ENCODE measurements at regions not wholly inside any gene's neighbourhood (a gene's known extent, or its start where the extent isn't known, plus 50 kb on each side); places are given as distances from the start of the nearest gene placed in this dataset.

DNA sequence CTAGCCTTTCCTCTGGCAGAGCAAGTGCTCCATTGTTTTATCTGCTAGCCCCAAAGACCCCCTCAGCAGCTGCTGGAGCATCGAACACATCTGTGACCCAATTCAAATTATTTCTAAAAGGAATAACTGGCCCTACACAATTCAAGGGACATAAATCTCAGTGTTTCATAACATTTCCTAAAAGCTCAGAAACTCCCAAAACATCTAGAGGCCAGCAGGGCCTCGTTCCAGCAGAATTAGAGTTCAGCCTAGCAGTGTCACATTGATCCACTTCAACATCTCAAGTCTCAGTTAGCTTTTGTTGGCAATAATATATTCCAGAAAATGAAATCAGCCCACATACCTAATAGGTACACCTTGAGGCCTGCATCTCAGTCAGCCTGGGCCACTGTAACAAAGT is 179.1 kb downstream of the ETAA1 start:
- RAD21 ChIA-PET (ENCODE audit: low non-redundant PET in 1 of 2, low total read pairs in 2 of 2, uncharacterized antibody in 2 of 2, unreplicated experiment in 2 of 2), result no interaction called here
- POLR2A ChIA-PET, result no interaction called here
- DNase-seq (ENCODE audit: low read depth, low spot score), result no peak
- no peak overlapping the region for H3K9ac ChIP-seq (ENCODE audit: low read length)
- H3K4me1 ChIP-seq (ENCODE audit: control insufficient read depth in 1 of 2, insufficient read depth in 2 of 2, low read length in 2 of 2), result no peaks in the 10 kb centered on the region
- no peak overlapping the region for H2AFZ ChIP-seq (ENCODE audit: low read depth, low read length, poor library complexity, severe bottlenecking)
- H3K9me3 ChIP-seq (ENCODE audit: control insufficient read depth in 1 of 2, insufficient read depth in 1 of 2, low read depth in 1 of 2, low read length in 2 of 2), result no peaks in the 10 kb centered on the region
- no peaks in the 10 kb centered on the region for H4K20me1 ChIP-seq (ENCODE audit: insufficient read depth)
- no peak overlapping the region for H3K4me3 ChIP-seq (replicated peaks in 1 of 2; ENCODE audit: low read depth in 1 of 2, low read length in 2 of 2)
- intact Hi-C loops (cut with micrococcal nuclease), result no loop called here
- H3K27me3 ChIP-seq (ENCODE audit: insufficient read depth, low read length), result no peaks in the 10 kb centered on the region
- no peak overlapping the region for H3K27ac ChIP-seq (ENCODE audit: low read depth, low read length)
- no TSS peak for BruUV-seq (replicated peaks)
- no peak overlapping the region for H3K4me2 ChIP-seq (ENCODE audit: low read length)
- no peaks in the 10 kb centered on the region for H3K36me3 ChIP-seq (ENCODE audit: control insufficient read depth in 1 of 2, insufficient read depth in 2 of 2, low read length in 2 of 2)
- no peaks in the 10 kb centered on the region for H3K79me2 ChIP-seq (ENCODE audit: insufficient read depth, low read length)
- H3K9me2 ChIP-seq (ENCODE audit: insufficient read depth), result no peaks in the 10 kb centered on the region
- no peak for TF ChIP-seq SP1 (IDR thresholded peaks at IDR 0.05; ENCODE audit: low read depth)
- no peak for TF ChIP-seq TCF7L2 (IDR thresholded peaks at IDR 0.05; ENCODE audit: borderline replicate concordance, extremely low read depth, insufficient read depth, insufficient read length)
- TF ChIP-seq, protein P1, sequence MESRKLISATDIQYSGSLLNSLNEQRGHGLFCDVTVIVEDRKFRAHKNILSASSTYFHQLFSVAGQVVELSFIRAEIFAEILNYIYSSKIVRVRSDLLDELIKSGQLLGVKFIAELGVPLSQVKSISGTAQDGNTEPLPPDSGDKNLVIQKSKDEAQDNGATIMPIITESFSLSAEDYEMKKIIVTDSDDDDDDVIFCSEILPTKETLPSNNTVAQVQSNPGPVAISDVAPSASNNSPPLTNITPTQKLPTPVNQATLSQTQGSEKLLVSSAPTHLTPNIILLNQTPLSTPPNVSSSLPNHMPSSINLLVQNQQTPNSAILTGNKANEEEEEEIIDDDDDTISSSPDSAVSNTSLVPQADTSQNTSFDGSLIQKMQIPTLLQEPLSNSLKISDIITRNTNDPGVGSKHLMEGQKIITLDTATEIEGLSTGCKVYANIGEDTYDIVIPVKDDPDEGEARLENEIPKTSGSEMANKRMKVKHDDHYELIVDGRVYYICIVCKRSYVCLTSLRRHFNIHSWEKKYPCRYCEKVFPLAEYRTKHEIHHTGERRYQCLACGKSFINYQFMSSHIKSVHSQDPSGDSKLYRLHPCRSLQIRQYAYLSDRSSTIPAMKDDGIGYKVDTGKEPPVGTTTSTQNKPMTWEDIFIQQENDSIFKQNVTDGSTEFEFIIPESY (IDR thresholded peaks at IDR 0.05; ENCODE audit: extremely low read depth, insufficient replicate concordance, low read length), result no peak
- no peak for TF ChIP-seq CBX3 (IDR thresholded peaks at IDR 0.05; ENCODE audit: low read depth)
- TF ChIP-seq POLR2A (IDR thresholded peaks at IDR 0.05; ENCODE audit: borderline replicate concordance, extremely low read depth, insufficient read depth, insufficient read length), result no peak
- TF ChIP-seq EZH2 (IDR thresholded peaks at IDR 0.05), result no peak
- TF ChIP-seq ZFX (IDR thresholded peaks at IDR 0.05), result no peak
- TF ChIP-seq, protein P2, sequence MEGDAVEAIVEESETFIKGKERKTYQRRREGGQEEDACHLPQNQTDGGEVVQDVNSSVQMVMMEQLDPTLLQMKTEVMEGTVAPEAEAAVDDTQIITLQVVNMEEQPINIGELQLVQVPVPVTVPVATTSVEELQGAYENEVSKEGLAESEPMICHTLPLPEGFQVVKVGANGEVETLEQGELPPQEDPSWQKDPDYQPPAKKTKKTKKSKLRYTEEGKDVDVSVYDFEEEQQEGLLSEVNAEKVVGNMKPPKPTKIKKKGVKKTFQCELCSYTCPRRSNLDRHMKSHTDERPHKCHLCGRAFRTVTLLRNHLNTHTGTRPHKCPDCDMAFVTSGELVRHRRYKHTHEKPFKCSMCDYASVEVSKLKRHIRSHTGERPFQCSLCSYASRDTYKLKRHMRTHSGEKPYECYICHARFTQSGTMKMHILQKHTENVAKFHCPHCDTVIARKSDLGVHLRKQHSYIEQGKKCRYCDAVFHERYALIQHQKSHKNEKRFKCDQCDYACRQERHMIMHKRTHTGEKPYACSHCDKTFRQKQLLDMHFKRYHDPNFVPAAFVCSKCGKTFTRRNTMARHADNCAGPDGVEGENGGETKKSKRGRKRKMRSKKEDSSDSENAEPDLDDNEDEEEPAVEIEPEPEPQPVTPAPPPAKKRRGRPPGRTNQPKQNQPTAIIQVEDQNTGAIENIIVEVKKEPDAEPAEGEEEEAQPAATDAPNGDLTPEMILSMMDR (IDR thresholded peaks at IDR 0.05 in 2 of 3, conservative IDR thresholded peaks at IDR 0.05 in 1 of 3; ENCODE audit: borderline replicate concordance in 1 of 3, insufficient read depth in 1 of 3, low read depth in 2 of 3, low read length in 2 of 3), result no peak
- TF ChIP-seq YY1 (IDR thresholded peaks at IDR 0.05; ENCODE audit: extremely low read depth, insufficient replicate concordance, low read depth, low read length), result no peak
- TF ChIP-seq ATF3 (IDR thresholded peaks at IDR 0.05), result no peak
- TF ChIP-seq RAD21 (IDR thresholded peaks at IDR 0.05; ENCODE audit: low read depth), result no peak
- no peak for TF ChIP-seq EGR1 (IDR thresholded peaks at IDR 0.05; ENCODE audit: low read depth)
- TF ChIP-seq, protein P3, sequence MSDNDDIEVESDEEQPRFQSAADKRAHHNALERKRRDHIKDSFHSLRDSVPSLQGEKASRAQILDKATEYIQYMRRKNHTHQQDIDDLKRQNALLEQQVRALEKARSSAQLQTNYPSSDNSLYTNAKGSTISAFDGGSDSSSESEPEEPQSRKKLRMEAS (IDR thresholded peaks at IDR 0.05), result no peak
- no peak for TF ChIP-seq EZH2phosphoT487 (IDR thresholded peaks at IDR 0.05; ENCODE audit: borderline replicate concordance)
- TF ChIP-seq POLR2AphosphoS5 (IDR thresholded peaks at IDR 0.05; ENCODE audit: low read depth, low read length), result no peak
- TF ChIP-seq SRF (IDR thresholded peaks at IDR 0.05; ENCODE audit: low read depth), result no peak
- no peak for TF ChIP-seq CEBPB (IDR thresholded peaks at IDR 0.05; ENCODE audit: low read depth)
- no peak for TF ChIP-seq SIN3A (IDR thresholded peaks at IDR 0.05; ENCODE audit: low read depth)
- CTCF ChIA-PET, result no interaction called here
- no peak for ATAC-seq

All from HCT116 (cell line).